ENCODE measurements at regions not wholly inside any gene's neighbourhood (a gene's known extent, or its start where the extent isn't known, plus 50 kb on each side); places are given as distances from the start of the nearest gene placed in this dataset.
"Not testable (repeated sequence)": the region's sequence is repeated elsewhere in the genome, so short reads cannot be mapped to it uniquely, and the experiment has no call there.

DNA sequence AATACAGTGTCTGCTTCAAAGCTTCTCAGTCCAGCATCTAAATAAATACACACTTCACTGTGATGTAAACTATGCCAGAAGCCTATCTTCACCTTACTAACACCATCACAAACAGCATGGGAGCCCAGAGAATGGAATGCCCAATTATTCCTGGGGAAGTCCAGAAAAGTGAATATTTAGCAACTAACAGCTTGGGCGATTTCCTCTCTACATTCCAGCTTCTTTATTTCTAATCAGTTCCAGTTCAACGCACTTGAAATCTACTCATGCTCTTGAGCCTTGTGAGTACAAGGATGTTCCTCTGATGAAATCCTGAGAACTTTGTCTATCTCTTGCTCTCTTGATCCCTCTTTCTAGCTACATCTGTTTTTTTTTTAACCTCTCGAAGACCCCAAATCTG lies 100.4 kb upstream of the C9orf72 start:
- no peak for DNase-seq (ENCODE audit: low spot score)

- DNase-seq (ENCODE audit: low spot score) = no peak
Measured at GRCh38 chr9:27675354-27675753, 102.1 kb upstream of the C9orf72 start.

GRCh38 chr9:27676827-27677226 lies 103.5 kb upstream of the C9orf72 start:
- no peak for DNase-seq (ENCODE audit: low spot score)

DNA sequence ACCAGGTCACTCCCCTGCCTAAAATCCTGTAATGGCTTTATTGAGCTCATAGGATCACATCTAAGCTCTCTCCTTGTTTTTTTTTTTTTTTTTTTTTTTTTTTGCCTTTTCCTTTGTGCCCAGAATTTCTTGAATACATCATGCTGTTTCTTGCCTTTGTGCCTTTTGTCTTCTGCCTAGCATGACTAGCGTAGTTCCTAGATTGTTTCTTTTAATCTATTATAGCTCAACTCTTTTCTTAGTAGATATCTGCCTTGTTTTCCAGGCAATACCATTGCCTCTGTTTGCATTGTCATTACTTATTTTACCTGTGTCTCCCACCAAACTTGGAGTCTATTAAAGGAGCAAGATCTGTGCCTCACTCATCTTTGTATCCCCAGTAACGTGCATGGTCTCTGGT lies 106.1 kb upstream of the C9orf72 start:
- DNase-seq (ENCODE audit: low spot score) = no peak

DNA sequence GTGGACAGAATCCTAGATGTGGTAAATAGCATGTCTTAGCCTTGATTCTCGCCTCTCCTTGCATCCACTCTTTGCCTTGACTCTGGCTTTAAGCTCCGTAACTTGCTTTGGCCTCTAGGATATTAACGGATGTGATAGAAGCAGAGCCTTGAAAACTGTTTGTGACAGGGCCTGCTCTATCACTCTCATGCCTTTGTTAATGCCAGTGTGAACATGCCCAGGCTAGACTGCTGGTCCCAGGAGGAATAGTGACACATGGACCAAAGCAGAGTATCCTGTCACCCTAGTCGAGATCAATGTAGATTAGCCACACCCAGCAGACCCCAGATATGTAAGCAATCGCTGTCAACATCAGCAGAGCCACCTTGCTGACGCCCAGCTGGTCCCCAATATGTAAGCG lies 109.9 kb upstream of the C9orf72 start:
- DNase-seq (ENCODE audit: low spot score) = no peak

GRCh38 chr9:27688954-27689353 lies 115.7 kb upstream of the C9orf72 start:
- DNase-seq (ENCODE audit: low spot score) = no peak

GRCh38 chr9:27690816-27691215 lies 117.5 kb upstream of the C9orf72 start:
- DNase-seq (ENCODE audit: low spot score) = not testable (repeated sequence)

GRCh38 chr9:27699621-27700020 lies 126.3 kb upstream of the C9orf72 start:
- DNase-seq (ENCODE audit: low spot score) = no peak

- peak; percentile 18 for DNase-seq (ENCODE audit: low spot score)
Measured at GRCh38 chr9:27701016-27701415, 127.7 kb upstream of the C9orf72 start.

DNA sequence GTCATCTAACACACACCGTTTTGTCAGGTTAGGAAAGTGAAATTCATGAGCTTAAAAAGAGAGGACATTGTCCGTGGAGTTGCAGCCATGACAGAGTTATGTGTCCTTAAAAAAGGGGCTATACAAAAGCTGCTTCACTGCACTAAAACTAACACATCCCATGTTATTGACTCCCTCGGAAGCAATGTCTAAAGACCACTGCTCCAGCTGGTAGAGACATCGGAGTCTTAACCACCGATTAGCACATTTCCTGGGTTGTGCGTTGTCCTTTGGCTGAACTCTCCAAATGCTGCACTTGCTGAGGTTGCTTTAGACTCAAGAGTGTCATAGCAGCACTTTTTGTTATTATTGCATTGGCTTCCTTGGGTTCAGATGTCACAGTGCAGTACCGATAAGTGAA lies 128.3 kb upstream of the C9orf72 start:
- no peak for DNase-seq (ENCODE audit: low spot score)

- DNase-seq (ENCODE audit: low spot score) = no peak
Measured at GRCh38 chr9:27703216-27703980, 130.1 kb upstream of the C9orf72 start.

DNA sequence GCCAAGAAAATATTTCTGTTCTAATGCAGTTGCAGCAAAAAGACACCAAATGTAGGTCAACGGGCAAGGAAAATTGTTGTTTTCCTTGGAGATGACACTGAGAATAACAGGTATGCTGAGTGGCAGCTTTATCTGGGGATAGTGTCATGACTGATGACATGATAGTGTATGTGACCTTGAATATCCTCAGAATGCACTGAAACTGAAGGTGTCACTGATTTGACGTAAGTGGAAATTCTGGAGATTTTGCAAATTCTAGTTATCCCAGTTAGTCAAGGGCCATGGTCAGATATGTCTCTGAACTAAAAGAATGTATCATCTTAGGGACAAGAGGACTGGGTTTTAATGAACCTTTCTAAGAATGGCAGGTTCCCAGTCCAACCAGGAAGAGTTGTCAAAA lies 138.0 kb upstream of the C9orf72 start:
- no peak for DNase-seq (ENCODE audit: low spot score)

- no peak for DNase-seq (ENCODE audit: low spot score)
Measured at GRCh38 chr9:27712806-27713205, 139.5 kb upstream of the C9orf72 start.

DNA sequence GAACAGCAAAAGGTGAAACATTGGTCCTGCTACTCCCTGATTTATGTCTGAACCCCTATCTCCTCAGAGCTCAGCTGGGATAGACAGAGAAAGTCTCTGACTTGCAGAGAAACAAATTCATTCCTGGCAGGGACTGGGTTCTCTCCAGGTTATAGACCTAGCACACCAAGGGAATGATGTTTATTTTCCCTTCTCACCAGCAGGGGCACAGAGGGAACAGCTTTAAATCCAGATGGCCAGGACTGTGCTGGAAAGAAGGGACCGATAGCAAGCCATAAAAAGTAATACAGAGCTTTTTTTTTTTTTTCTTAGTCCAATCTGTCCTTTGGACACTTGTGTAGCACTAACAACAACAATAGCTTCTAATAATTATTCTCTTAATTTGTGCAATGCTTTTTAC lies 141.1 kb upstream of the C9orf72 start:
- DNase-seq (ENCODE audit: low spot score) = no peak

DNA sequence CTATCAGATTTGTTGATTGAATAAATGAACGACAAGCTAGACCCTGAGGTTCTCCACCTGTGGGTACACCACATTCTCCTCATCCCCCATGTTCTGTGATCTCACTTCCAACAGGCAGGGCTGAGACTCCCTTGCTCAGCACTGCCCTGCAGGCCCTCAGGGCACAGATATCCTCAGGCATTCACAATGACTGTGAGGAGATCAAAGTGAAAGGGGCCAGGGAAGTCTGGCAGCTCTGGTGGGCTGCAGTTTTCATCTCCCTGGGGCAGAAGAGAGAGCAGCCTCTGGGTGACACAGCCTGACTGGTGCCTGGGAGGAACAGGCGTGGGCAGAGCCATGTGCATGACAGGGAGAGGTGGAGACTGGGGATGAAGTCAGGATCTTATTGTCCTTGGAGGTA lies 142.4 kb upstream of the C9orf72 start:
- no peak for DNase-seq (ENCODE audit: low spot score)

GRCh38 chr9:27717991-27718390 lies 144.7 kb upstream of the C9orf72 start:
- no peak for DNase-seq (ENCODE audit: low spot score)

- no peak for DNase-seq (ENCODE audit: low spot score)
Measured at GRCh38 chr9:27719711-27720110, 146.4 kb upstream of the C9orf72 start.

- no peak for DNase-seq (ENCODE audit: low spot score)
Measured at GRCh38 chr9:27722866-27723265, 149.6 kb upstream of the C9orf72 start.

- DNase-seq (ENCODE audit: low spot score) = peak; percentile 72
Measured at GRCh38 chr9:27726244-27727081, 153.2 kb upstream of the C9orf72 start.

DNA sequence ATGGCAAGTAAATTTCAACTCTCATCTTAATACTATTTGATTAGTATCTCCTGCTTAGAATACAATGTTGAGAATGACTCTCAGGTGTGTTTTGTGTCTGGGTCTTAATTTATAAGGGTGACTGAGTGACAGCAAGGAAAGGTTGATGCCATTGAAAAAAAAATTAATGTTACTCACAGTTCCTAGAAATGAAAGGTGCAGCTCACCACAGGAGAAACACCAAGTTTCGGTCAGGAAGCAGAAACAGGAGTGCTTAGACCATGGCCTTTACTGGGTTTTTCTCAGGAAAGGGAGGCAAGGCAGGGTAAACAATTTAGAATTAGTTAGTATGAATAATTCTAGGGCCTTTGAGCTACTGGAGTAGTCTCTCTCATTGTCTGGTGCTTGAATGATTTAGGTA lies 159.2 kb upstream of the C9orf72 start:
- no peak for DNase-seq (ENCODE audit: low spot score)

DNA sequence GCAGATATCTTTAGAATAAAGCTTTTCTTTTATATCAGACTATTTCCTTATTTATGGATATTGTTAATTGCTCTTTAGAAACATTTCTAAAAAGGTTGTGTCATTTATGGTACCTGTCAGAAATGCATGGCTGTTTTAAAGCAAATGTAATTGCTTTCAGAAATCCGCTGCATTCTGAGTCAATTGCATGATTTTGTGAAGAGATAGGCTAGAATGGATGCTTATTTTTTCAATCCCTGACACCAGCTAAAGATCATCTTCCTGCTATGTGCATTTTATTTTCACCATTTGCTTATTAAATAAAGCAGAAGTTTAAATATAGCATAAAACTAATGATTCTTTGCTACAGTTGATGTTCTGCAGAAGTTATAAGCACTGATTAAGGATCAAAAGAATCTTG lies 170.2 kb upstream of the C9orf72 start:
- DNase-seq (ENCODE audit: low spot score) = no peak

- DNase-seq (ENCODE audit: low spot score) = no peak
Measured at GRCh38 chr9:27747450-27747849, 174.2 kb upstream of the C9orf72 start.

- DNase-seq (ENCODE audit: low spot score) = no peak
Measured at GRCh38 chr9:27749838-27750237, 176.6 kb upstream of the C9orf72 start.
